H9 (cell line): ENCODE measurements at regions not wholly inside any gene's neighbourhood (a gene's known extent, or its start where the extent isn't known, plus 50 kb on each side); places are given as distances from the start of the nearest gene placed in this dataset.

Experiments
- DNase-seq: peaks from one replicate; pipeline ENCODE4 v3.0.0-alpha.2; 2017
- H2AFZ ChIP-seq: one replicate; pipeline ENCODE4 v1.6.1; 2013; ENCODE audit warnings: mild to moderate bottlenecking, low read length, control low read depth, moderate library complexity
- H2AK5ac ChIP-seq: 2 replicates; pipeline ENCODE4 v1.6.1; 2013; ENCODE audit warnings: low read length, control low read depth, mixed read lengths; ENCODE audit not compliant: insufficient read length
- H2BK120ac ChIP-seq: one replicate; pipeline ENCODE4 v1.6.1; 2013; ENCODE audit warnings: low read depth, mild to moderate bottlenecking, low read length, control low read depth, inconsistent platforms; ENCODE audit not compliant: poor library complexity, severe bottlenecking
- H2BK12ac ChIP-seq: 2 replicates; pipeline ENCODE4 v1.6.1; 2013; ENCODE audit warnings: low read length, control low read depth, mixed read lengths, low read depth; ENCODE audit not compliant: insufficient read length
- H2BK15ac ChIP-seq: 2 replicates; pipeline ENCODE4 v1.6.1; 2013; ENCODE audit warnings: low read depth, low read length, control low read depth
- H2BK20ac ChIP-seq: one replicate; pipeline ENCODE4 v1.6.1; 2013; ENCODE audit warnings: low read depth, mild to moderate bottlenecking, low read length, control low read depth, inconsistent platforms; ENCODE audit not compliant: poor library complexity, severe bottlenecking
- H2BK5ac ChIP-seq: 2 replicates; pipeline ENCODE4 v1.6.1; 2013; ENCODE audit warnings: low read length, control low read depth, mixed read lengths; ENCODE audit not compliant: insufficient read length
- H3K14ac ChIP-seq: 2 replicates; pipeline ENCODE4 v1.6.1; 2013; ENCODE audit warnings: low read length, control low read depth; ENCODE audit not compliant: insufficient read depth
- H3K18ac ChIP-seq: 2 replicates; pipeline ENCODE4 v1.6.1; 2013; ENCODE audit warnings: low read depth, mild to moderate bottlenecking, mixed read lengths, low read length, control low read depth; ENCODE audit not compliant: insufficient read length
- H3K23ac ChIP-seq: 2 replicates; pipeline ENCODE4 v1.6.1; 2013; ENCODE audit warnings: low read length, control low read depth, mixed read lengths, low read depth; ENCODE audit not compliant: insufficient read length
- H3K23me2 ChIP-seq: 2 replicates; pipeline ENCODE4 v1.6.1; 2013; ENCODE audit warnings: low read depth, mild to moderate bottlenecking, mixed read lengths, low read length, control low read depth; ENCODE audit not compliant: insufficient read length, poor library complexity, severe bottlenecking
- H3K27ac ChIP-seq: 2 replicates; pipeline ENCODE4 v1.5.1; 2013; ENCODE audit warnings: low read length, control low read depth, mixed read lengths, low read depth; ENCODE audit not compliant: insufficient read length
- H3K27me3 ChIP-seq: 2 replicates; pipeline ENCODE4 v1.6.1; 2013; ENCODE audit warnings: low read length, control low read depth, inconsistent platforms; ENCODE audit not compliant: insufficient read depth
- H3K4ac ChIP-seq: 2 replicates; pipeline ENCODE4 v1.6.1; 2013; ENCODE audit warnings: low read depth, mild to moderate bottlenecking, control low read depth, inconsistent platforms, low read length, moderate library complexity
- H3K4me1 ChIP-seq: 2 replicates; pipeline ENCODE4 v1.6.1; 2013; ENCODE audit warnings: low read length, control low read depth, inconsistent platforms; ENCODE audit not compliant: insufficient read depth
- H3K4me2 ChIP-seq: 2 replicates; pipeline ENCODE4 v1.6.1; 2013; ENCODE audit warnings: low read length, control low read depth, mixed read lengths; ENCODE audit not compliant: insufficient read length, insufficient read depth
- H3K56ac ChIP-seq: 2 replicates; pipeline ENCODE4 v1.6.1; 2013; ENCODE audit warnings: low read depth, mild to moderate bottlenecking, mixed read lengths, low read length, control low read depth; ENCODE audit not compliant: insufficient read length
- H3K79me1 ChIP-seq: 2 replicates; pipeline ENCODE4 v1.6.1; 2013; ENCODE audit warnings: low read depth, mild to moderate bottlenecking, moderate library complexity, low read length, control low read depth, inconsistent platforms; ENCODE audit not compliant: insufficient read depth, poor library complexity, severe bottlenecking
- H3K79me2 ChIP-seq: 2 replicates; pipeline ENCODE4 v1.6.1; 2013; ENCODE audit warnings: low read length, control low read depth, inconsistent platforms; ENCODE audit not compliant: insufficient read depth
- H3K9ac ChIP-seq: 2 replicates; pipeline ENCODE4 v1.6.1; 2013; ENCODE audit warnings: low read length, control low read depth, mixed read lengths; ENCODE audit not compliant: insufficient read length; ENCODE audit errors: extremely low read depth
- H3K9me3 ChIP-seq: one replicate; pipeline ENCODE4 v1.6.1; 2013; ENCODE audit warnings: low read depth, low read length, inconsistent platforms; ENCODE audit not compliant: control insufficient read depth
- H3T11ph ChIP-seq: one replicate; pipeline ENCODE4 v1.6.1; 2013; ENCODE audit warnings: mild to moderate bottlenecking, low read length, control low read depth, inconsistent platforms
- H4K20me1 ChIP-seq: one replicate; pipeline ENCODE4 v1.6.1; 2013; ENCODE audit not compliant: control insufficient read depth, insufficient read length, insufficient read depth
- H4K5ac ChIP-seq: 2 replicates; pipeline ENCODE4 v1.6.1; 2013; ENCODE audit warnings: low read depth, mild to moderate bottlenecking, mixed read lengths, low read length, control low read depth; ENCODE audit not compliant: insufficient read length
- H4K8ac ChIP-seq: replicated peaks from 2 replicates; pipeline ENCODE4 v1.6.1; 2013; ENCODE audit warnings: low read length, control low read depth, mixed read lengths, low read depth; ENCODE audit not compliant: insufficient read length
- H4K91ac ChIP-seq: 2 replicates; pipeline ENCODE4 v1.6.1; 2013; ENCODE audit warnings: low read depth, mild to moderate bottlenecking, moderate library complexity, mixed read lengths, low read length, control low read depth; ENCODE audit not compliant: insufficient read length
- H3K27ac Mint-ChIP-seq, 3 experiments: 2 replicates in 2 of 3; 3 replicates in 1 of 3; pipeline ENCODE4 v1.8.0; 2020 to 2021; ENCODE audit warnings: mixed read lengths in 3 of 3, mild to moderate bottlenecking in 1 of 3, moderate library complexity in 1 of 3
- H3K27me3 Mint-ChIP-seq: 2 replicates; pipeline ENCODE4 v1.8.0; 2021; ENCODE audit warnings: low read depth, mild to moderate bottlenecking, moderate library complexity, mixed read lengths
- H3K36me3 Mint-ChIP-seq, 3 experiments: 2 replicates in 2 of 3; 3 replicates in 1 of 3; pipeline ENCODE4 v1.8.0; 2020 to 2021; ENCODE audit warnings: low read depth in 3 of 3, mixed read lengths in 3 of 3; ENCODE audit not compliant: insufficient read depth in 1 of 3
- H3K4me1 Mint-ChIP-seq, 2 experiments: 2 replicates each; pipeline ENCODE4 v1.8.0; 2020; ENCODE audit warnings: mixed read lengths in 2 of 2
- H3K4me3 Mint-ChIP-seq, 2 experiments: 2 replicates in 1 of 2; 3 replicates in 1 of 2; pipeline ENCODE4 v1.8.0; 2020 to 2021; ENCODE audit warnings: mild to moderate bottlenecking in 2 of 2, mixed read lengths in 2 of 2, moderate library complexity in 1 of 2
- H3K9me3 Mint-ChIP-seq, 2 experiments: 2 replicates in 1 of 2; 3 replicates in 1 of 2; pipeline ENCODE4 v1.8.0; 2020; ENCODE audit warnings: mild to moderate bottlenecking in 2 of 2, mixed read lengths in 2 of 2, moderate library complexity in 1 of 2
- WGBS: extraction: QIAGEN DNeasy Blood & Tissue Kit; methylation state at CpG from one replicate; pipeline ENCODE4 v1.1.7; 2013; ENCODE audit warnings: missing lambda C conversion rate, low lambda C conversion rate, mixed read lengths; ENCODE audit not compliant: insufficient read length; ENCODE audit errors: extremely low coverage; 5-methylcytosine and 5-hydroxymethylcytosine counted together
- TF ChIP-seq, protein P1 (sequence below): fragments of 200-600 bp; sonication (generic); conservative IDR thresholded peaks from 3 replicates; pipeline ENCODE4 v1.8.0; 2021; ENCODE audit warnings: antibody characterized with exemption, mild to moderate bottlenecking

DNA sequence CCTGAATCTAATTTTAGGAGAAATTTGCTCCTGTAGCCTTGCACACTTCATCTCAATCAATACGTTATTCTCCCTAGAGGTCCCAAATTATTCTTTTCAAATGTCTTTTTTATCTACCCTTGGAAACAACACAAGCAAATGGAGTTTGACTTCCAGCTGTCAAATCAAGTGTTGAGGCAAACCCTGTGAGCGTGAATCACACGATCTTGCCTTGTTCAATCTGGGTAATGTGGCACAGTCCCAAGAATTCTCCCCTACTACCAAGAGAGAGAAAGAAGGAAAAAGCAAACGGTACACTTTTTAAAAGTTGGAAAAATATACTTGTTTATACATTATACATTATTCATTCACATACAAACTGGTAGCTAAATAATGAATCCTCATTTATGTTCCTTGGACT is 2035.3 kb upstream of the CELF4 start:
- no peaks in the 10 kb centered on the region for H3K9me3 ChIP-seq
- Mint-ChIP-seq H3K4me1 (peaks cover 25 to 36% of the 10 kb centered on the region in 2 experiments), H3K36me3 (peaks cover 0 to 8% (median 4%) of the 10 kb centered on the region in 3 experiments; a peak in 5 of 7 replicates), H3K4me3 (no peak overlapping the region), H3K9me3 (no peaks in the 10 kb centered on the region), H3K27me3 (no peaks in the 10 kb centered on the region), H3K27ac (no peak overlapping the region)
- H3K23me2 ChIP-seq: no peaks in the 10 kb centered on the region
- no peak overlapping the region for H3K18ac ChIP-seq
- no peak overlapping the region for H3K9ac ChIP-seq
- no CpG with 5 or more reads among the region's 4 CpGs for WGBS
- no peak overlapping the region for H3K14ac ChIP-seq
- H3K79me2 ChIP-seq: no peaks in the 10 kb centered on the region
- no peaks in the 10 kb centered on the region for H3K27me3 ChIP-seq
- no peak overlapping the region for H3K4ac ChIP-seq
- no peak overlapping the region for H3K23ac ChIP-seq
- H2AFZ ChIP-seq: no peak overlapping the region
- H3T11ph ChIP-seq: no peak overlapping the region
- H4K8ac ChIP-seq: no peak overlapping the region
- H3K79me1 ChIP-seq: no peaks in the 10 kb centered on the region
- H2BK20ac ChIP-seq: no peak overlapping the region
- H2BK120ac ChIP-seq: no peak overlapping the region
- no peak overlapping the region for H2AK5ac ChIP-seq
- TF ChIP-seq, protein P1, sequence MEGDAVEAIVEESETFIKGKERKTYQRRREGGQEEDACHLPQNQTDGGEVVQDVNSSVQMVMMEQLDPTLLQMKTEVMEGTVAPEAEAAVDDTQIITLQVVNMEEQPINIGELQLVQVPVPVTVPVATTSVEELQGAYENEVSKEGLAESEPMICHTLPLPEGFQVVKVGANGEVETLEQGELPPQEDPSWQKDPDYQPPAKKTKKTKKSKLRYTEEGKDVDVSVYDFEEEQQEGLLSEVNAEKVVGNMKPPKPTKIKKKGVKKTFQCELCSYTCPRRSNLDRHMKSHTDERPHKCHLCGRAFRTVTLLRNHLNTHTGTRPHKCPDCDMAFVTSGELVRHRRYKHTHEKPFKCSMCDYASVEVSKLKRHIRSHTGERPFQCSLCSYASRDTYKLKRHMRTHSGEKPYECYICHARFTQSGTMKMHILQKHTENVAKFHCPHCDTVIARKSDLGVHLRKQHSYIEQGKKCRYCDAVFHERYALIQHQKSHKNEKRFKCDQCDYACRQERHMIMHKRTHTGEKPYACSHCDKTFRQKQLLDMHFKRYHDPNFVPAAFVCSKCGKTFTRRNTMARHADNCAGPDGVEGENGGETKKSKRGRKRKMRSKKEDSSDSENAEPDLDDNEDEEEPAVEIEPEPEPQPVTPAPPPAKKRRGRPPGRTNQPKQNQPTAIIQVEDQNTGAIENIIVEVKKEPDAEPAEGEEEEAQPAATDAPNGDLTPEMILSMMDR: no peak
- H4K5ac ChIP-seq: no peak overlapping the region
- no peak overlapping the region for H3K4me2 ChIP-seq
- no peak for DNase-seq
- no peak overlapping the region for H3K27ac ChIP-seq
- no peak overlapping the region for H2BK15ac ChIP-seq
- no peak overlapping the region for H4K91ac ChIP-seq
- no peak overlapping the region for H2BK5ac ChIP-seq
- peaks cover 4% of the 10 kb centered on the region; the same call in 1 of the 2 replicates for H3K4me1 ChIP-seq
- H2BK12ac ChIP-seq: no peak overlapping the region
- no peak overlapping the region for H3K56ac ChIP-seq
- H4K20me1 ChIP-seq: no peaks in the 10 kb centered on the region
